ENCODE measurements at regions not wholly inside any gene's neighbourhood (a gene's known extent, or its start where the extent isn't known, plus 50 kb on each side); places are given as distances from the start of the nearest gene placed in this dataset.

DNA sequence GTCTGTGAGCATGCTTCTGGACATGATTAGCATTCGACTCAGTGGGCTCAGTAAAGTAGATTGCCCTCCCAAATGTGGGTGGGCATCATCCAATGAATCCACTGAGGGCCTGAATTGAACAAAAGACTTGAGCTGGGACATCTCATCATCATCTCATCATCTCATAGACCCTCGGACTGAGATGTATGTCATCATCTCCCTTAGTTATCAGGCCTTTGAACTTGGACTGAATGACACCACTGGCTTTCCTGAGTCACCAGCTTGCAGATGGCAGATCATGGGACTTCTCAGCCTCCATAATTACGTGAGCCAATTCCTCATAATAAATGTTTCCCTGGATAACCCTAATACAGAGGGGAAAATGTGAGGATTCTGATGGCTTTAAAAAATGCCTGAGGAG is 128.3 kb upstream of the LSM8 start:
- intact Hi-C loops (cut with micrococcal nuclease; ENCODE audit: unreplicated experiment): no loop called here
- POLR2A ChIA-PET: no interaction called here
- no peak for FAIRE-seq

More for the DNA sequence above, 128.3 kb upstream of the LSM8 start:
- Histone ChIP-seq H3K4me1 (ENCODE audit: control insufficient read depth, insufficient read depth, low read length) (no peaks in the 10 kb centered on the region; the same call in 1 of the 2 replicates), H2AFZ (ENCODE audit: control insufficient read depth, low read depth, low read length) (no peak overlapping the region), H3K4me3 (no peak overlapping the region), H3K79me2 (ENCODE audit: control insufficient read depth, insufficient read depth, low read length) (no peaks in the 10 kb centered on the region), H3K9ac (ENCODE audit: control insufficient read depth, insufficient read depth, low read length) (no peak overlapping the region), H3K27ac (ENCODE audit: control insufficient read depth, insufficient read depth) (no peak overlapping the region), H3K36me3 (ENCODE audit: control insufficient read depth in 2 of 2, insufficient read depth in 2 of 2, low read length in 1 of 2) (no peaks in the 10 kb centered on the region), H3K9me3 (replicated peaks; ENCODE audit: control insufficient read depth, insufficient read depth, low read length) (no peaks in the 10 kb centered on the region), H3K27me3 (replicated peaks in 1 of 2; ENCODE audit: control insufficient read depth in 2 of 2, insufficient read depth in 2 of 2, low read length in 1 of 2) (no peaks in the 10 kb centered on the region), H3K4me2 (ENCODE audit: control insufficient read depth, insufficient read depth) (no peak overlapping the region), H4K20me1 (ENCODE audit: control insufficient read depth, insufficient read depth) (no peaks in the 10 kb centered on the region)
- CTCF ChIA-PET: interaction anchor here (1.9 kb wide), 1 partner anchor 62 kb away, joined by 4 read pairs; no protein-coding TSS in a partner anchor
- no TSS peak for BruUV-seq (replicated peaks)
- DNase-seq (ENCODE audit: low read depth, low spot score) (no peak), ATAC-seq (no peak)
- SMC1A ChIA-PET (ENCODE audit: uncharacterized antibody, unreplicated experiment): interaction anchor here (1.0 kb wide), 1 partner anchor 25 kb away, joined by 3 read pairs; no protein-coding TSS in a partner anchor
- in situ Hi-C loops (cut with MboI): no loop called here
- 4% methylated on average over 3 of the region's 3 CpGs for WGBS (ENCODE audit: insufficient coverage, insufficient replicate concordance, low lambda C conversion rate, missing lambda C conversion rate)
- TF ChIP-seq, protein P1, sequence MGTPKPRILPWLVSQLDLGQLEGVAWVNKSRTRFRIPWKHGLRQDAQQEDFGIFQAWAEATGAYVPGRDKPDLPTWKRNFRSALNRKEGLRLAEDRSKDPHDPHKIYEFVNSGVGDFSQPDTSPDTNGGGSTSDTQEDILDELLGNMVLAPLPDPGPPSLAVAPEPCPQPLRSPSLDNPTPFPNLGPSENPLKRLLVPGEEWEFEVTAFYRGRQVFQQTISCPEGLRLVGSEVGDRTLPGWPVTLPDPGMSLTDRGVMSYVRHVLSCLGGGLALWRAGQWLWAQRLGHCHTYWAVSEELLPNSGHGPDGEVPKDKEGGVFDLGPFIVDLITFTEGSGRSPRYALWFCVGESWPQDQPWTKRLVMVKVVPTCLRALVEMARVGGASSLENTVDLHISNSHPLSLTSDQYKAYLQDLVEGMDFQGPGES (IDR thresholded peaks at IDR 0.05): no peak
- TF ChIP-seq ESRRA (IDR thresholded peaks at IDR 0.05; ENCODE audit: low read length) (no peak), CBX5 (IDR thresholded peaks at IDR 0.05; ENCODE audit: low read depth) (no peak), IRF4 (IDR thresholded peaks at IDR 0.05; ENCODE audit: low read depth, low read length) (no peak), TCF12 (IDR thresholded peaks at IDR 0.05; ENCODE audit: low read depth, low read length) (no peak), PML (IDR thresholded peaks at IDR 0.05; ENCODE audit: low read length) (no peak), MYC (IDR thresholded peaks at IDR 0.05; ENCODE audit: insufficient read depth, insufficient read length, insufficient replicate concordance, low read length, severe bottlenecking) (no peak), SIX5 (IDR thresholded peaks at IDR 0.05; ENCODE audit: low read depth, low read length, severe bottlenecking) (no peak), MTA2 (IDR thresholded peaks at IDR 0.05; ENCODE audit: low read depth) (no peak), FOXK2 (IDR thresholded peaks at IDR 0.05) (no peak), NBN (IDR thresholded peaks at IDR 0.05) (no peak), SIN3A (IDR thresholded peaks at IDR 0.05; ENCODE audit: low read depth, low read length) (no peak), TARDBP (IDR thresholded peaks at IDR 0.05; ENCODE audit: borderline replicate concordance) (no peak), KDM1A (IDR thresholded peaks at IDR 0.05; ENCODE audit: borderline replicate concordance) (no peak)
- TF ChIP-seq, protein P2, sequence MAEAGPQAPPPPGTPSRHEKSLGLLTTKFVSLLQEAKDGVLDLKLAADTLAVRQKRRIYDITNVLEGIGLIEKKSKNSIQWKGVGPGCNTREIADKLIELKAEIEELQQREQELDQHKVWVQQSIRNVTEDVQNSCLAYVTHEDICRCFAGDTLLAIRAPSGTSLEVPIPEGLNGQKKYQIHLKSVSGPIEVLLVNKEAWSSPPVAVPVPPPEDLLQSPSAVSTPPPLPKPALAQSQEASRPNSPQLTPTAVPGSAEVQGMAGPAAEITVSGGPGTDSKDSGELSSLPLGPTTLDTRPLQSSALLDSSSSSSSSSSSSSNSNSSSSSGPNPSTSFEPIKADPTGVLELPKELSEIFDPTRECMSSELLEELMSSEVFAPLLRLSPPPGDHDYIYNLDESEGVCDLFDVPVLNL (IDR thresholded peaks at IDR 0.05; ENCODE audit: low read depth, low read length): no peak
- TF ChIP-seq, protein P3, sequence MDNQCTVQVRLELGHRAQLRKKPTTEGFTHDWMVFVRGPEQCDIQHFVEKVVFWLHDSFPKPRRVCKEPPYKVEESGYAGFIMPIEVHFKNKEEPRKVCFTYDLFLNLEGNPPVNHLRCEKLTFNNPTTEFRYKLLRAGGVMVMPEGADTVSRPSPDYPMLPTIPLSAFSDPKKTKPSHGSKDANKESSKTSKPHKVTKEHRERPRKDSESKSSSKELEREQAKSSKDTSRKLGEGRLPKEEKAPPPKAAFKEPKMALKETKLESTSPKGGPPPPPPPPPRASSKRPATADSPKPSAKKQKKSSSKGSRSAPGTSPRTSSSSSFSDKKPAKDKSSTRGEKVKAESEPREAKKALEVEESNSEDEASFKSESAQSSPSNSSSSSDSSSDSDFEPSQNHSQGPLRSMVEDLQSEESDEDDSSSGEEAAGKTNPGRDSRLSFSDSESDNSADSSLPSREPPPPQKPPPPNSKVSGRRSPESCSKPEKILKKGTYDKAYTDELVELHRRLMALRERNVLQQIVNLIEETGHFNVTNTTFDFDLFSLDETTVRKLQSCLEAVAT (IDR thresholded peaks at IDR 0.05): no peak
- TF ChIP-seq, protein P4, sequence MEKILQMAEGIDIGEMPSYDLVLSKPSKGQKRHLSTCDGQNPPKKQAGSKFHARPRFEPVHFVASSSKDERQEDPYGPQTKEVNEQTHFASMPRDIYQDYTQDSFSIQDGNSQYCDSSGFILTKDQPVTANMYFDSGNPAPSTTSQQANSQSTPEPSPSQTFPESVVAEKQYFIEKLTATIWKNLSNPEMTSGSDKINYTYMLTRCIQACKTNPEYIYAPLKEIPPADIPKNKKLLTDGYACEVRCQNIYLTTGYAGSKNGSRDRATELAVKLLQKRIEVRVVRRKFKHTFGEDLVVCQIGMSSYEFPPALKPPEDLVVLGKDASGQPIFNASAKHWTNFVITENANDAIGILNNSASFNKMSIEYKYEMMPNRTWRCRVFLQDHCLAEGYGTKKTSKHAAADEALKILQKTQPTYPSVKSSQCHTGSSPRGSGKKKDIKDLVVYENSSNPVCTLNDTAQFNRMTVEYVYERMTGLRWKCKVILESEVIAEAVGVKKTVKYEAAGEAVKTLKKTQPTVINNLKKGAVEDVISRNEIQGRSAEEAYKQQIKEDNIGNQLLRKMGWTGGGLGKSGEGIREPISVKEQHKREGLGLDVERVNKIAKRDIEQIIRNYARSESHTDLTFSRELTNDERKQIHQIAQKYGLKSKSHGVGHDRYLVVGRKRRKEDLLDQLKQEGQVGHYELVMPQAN (conservative IDR thresholded peaks at IDR 0.05): no peak
- TF ChIP-seq, protein P5, sequence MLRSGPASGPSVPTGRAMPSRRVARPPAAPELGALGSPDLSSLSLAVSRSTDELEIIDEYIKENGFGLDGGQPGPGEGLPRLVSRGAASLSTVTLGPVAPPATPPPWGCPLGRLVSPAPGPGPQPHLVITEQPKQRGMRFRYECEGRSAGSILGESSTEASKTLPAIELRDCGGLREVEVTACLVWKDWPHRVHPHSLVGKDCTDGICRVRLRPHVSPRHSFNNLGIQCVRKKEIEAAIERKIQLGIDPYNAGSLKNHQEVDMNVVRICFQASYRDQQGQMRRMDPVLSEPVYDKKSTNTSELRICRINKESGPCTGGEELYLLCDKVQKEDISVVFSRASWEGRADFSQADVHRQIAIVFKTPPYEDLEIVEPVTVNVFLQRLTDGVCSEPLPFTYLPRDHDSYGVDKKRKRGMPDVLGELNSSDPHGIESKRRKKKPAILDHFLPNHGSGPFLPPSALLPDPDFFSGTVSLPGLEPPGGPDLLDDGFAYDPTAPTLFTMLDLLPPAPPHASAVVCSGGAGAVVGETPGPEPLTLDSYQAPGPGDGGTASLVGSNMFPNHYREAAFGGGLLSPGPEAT (IDR thresholded peaks at IDR 0.05; ENCODE audit: low read depth): no peak
- RAD21 ChIA-PET (ENCODE audit: unreplicated experiment): no interaction called here
